Prostate gland (tissue), 2 donors: ENCODE measurements at regions not wholly inside any gene's neighbourhood (a gene's known extent, or its start where the extent isn't known, plus 50 kb on each side); places are given as distances from the start of the nearest gene placed in this dataset.
"Not testable (repeated sequence)": the region's sequence is repeated elsewhere in the genome, so short reads cannot be mapped to it uniquely, and the experiment has no call there.

Experiments used
- DNase-seq: peaks from one replicate; pipeline ENCODE4 v3.0.0-alpha.2; 2019; ENCODE audit warnings: low spot score
- H3K27ac ChIP-seq, 2 donors: fragments of 200-600 bp; sonication (generic); 2 replicates each; pipeline ENCODE4 v1.5.1; 2017 to 2019
- H3K27me3 ChIP-seq: fragments of 200-600 bp; sonication (generic); replicated peaks from 2 replicates; pipeline ENCODE4 v1.5.1; 2019; ENCODE audit not compliant: insufficient read depth
- H3K36me3 ChIP-seq, 2 donors: fragments of 200-600 bp; sonication (generic); 1 replicate in 1 of 2; 2 replicates in 1 of 2; pipeline versions ENCODE4 v1.5.1 to v1.8.1; 2017 to 2019
- H3K4me1 ChIP-seq: fragments of 200-600 bp; sonication (generic); replicated peaks from 2 replicates; pipeline ENCODE4 v1.5.1; 2019
- H3K4me3 ChIP-seq, 2 donors: fragments of 200-600 bp; sonication (generic); 2 replicates each; pipeline ENCODE4 v1.5.1; 2017 to 2019
- H3K9me3 ChIP-seq: fragments of 200-600 bp; sonication (generic); 2 replicates; pipeline ENCODE4 v1.5.1; 2017
- POLR2A ChIP-seq: fragments of 450-650 bp; IDR thresholded peaks from one replicate; pipeline ENCODE4 v1.6.1; 2016; ENCODE audit warnings: antibody characterized with exemption, mild to moderate bottlenecking
- POLR2AphosphoS5 ChIP-seq: sonication (generic); formaldehyde crosslinking; IDR thresholded peaks from one replicate; pipeline ENCODE4 v1.6.1; 2017; ENCODE audit warnings: antibody characterized with exemption
- WGBS: methylation state at CpG from one replicate; pipeline ENCODE4 v1.1.5; 2018; 5-methylcytosine and 5-hydroxymethylcytosine counted together
- intact Hi-C: fragments of 100-400 bp; cut with DNase I; formaldehyde crosslinking; loops from one replicate; pipeline ENCODE4 v1.14.2; 2022
- TF ChIP-seq, protein P1 (sequence below), 4 experiments: fragments of 200-600 bp in 2 of 4; fragments of 450-650 bp in 2 of 4; sonication (generic) in 2 of 4; IDR thresholded peaks; 1 replicate in 3 of 4; 2 replicates in 1 of 4; pipeline ENCODE4 v1.5.1; 2016 to 2019; ENCODE audit warnings: antibody characterized with exemption in 4 of 4, mild to moderate bottlenecking in 2 of 4, moderate library complexity in 2 of 4

DNA sequence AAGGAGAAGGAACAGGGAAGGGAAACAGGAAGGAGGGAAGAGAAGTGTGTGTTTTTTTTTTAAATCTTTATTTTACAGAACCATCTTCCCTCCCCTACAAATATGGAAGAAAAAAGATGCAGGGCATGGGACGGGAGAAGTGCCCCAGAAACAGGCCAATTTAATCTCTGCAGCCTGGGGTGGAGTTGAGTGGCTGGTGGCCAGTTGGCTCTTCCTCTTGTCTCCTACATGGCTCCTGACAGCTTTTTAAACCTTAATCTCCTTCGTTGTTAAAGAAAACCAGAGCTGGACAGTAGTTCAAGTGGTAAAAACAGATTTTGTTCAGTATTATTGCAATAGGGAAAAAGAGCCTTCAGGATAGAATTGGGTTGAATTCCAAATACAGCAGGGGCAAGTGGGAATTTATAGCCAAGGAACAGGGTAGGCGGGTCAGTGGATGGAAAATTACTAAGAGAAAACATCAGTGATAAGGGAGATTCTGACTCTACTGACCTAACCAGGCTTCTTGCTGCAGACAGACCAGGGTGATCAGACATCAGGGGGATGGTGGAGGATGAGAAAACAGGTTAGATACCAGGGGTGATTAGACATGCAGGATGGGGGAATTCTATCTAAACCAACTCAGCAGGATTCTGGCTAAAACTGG lies 125.1 kb upstream of the CLINT1 start:
- no peak overlapping the region for H3K27ac ChIP-seq
- 61% methylated on average over 3 of the region's 3 CpGs for WGBS
- no peaks in the 10 kb centered on the region for H3K36me3 ChIP-seq
- no peak for TF ChIP-seq POLR2A
- TF ChIP-seq, protein P1, sequence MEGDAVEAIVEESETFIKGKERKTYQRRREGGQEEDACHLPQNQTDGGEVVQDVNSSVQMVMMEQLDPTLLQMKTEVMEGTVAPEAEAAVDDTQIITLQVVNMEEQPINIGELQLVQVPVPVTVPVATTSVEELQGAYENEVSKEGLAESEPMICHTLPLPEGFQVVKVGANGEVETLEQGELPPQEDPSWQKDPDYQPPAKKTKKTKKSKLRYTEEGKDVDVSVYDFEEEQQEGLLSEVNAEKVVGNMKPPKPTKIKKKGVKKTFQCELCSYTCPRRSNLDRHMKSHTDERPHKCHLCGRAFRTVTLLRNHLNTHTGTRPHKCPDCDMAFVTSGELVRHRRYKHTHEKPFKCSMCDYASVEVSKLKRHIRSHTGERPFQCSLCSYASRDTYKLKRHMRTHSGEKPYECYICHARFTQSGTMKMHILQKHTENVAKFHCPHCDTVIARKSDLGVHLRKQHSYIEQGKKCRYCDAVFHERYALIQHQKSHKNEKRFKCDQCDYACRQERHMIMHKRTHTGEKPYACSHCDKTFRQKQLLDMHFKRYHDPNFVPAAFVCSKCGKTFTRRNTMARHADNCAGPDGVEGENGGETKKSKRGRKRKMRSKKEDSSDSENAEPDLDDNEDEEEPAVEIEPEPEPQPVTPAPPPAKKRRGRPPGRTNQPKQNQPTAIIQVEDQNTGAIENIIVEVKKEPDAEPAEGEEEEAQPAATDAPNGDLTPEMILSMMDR (IDR thresholded peaks at IDR 0.05) = no peak
- no peak for TF ChIP-seq POLR2AphosphoS5
- no peaks in the 10 kb centered on the region for H3K9me3 ChIP-seq
- intact Hi-C loops = no loop called here
- no peak overlapping the region for H3K4me3 ChIP-seq
- no peaks in the 10 kb centered on the region for H3K27me3 ChIP-seq
- no peak for DNase-seq
- no peaks in the 10 kb centered on the region for H3K4me1 ChIP-seq

DNA sequence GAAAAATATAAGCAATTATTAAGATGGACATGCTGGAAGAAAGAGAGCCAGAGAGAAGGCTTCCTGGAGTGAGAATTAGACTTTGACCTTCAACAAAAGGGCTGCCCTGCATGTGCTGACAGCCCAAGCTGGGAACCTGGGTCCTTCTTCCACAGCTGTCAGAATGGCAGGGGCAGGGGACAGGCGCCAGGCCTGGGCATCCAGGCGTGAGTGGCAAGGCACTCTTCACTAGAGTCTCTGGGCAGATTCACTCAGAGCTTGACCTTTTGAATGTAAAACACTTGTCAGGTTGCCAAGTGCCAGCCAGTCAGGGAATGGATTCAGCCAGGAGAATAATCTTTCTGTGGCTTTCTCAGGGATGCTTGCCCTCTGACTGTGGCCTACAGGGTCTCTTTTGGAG lies 119.1 kb upstream of the CLINT1 start:
- Histone ChIP-seq H3K4me3 (no peak overlapping the region), H3K27ac (no peak overlapping the region), H3K9me3 (no peaks in the 10 kb centered on the region), H3K4me1 (no peaks in the 10 kb centered on the region), H3K27me3 (no peaks in the 10 kb centered on the region), H3K36me3 (no peaks in the 10 kb centered on the region)
- 84% methylated on average over 2 of the region's 2 CpGs for whole genome bisulfite sequencing
- TF ChIP-seq POLR2AphosphoS5 = no peak
- TF ChIP-seq, protein P1 (IDR thresholded peaks at IDR 0.05) = no peak
- no peak for TF ChIP-seq POLR2A
- DNase-seq = no peak
- intact Hi-C loops = no loop called here

DNA sequence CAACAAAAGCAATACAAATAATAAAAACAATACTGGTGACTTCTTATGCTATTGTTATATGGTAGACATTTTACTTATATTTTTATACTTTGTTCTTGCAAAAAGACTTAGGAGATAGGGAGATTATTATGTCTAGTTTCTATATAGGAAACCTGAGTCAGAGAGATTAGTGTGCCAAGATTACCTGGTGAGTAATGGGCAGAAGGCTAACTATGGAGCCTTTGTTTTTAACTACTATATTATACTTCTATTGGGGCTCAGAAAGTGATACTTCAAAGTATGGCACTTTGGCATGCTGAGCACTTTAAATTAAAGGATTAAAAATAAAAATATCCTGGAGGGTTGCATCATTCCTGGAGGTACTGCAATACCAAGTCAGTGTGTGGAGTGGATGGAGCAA lies 117.5 kb upstream of the CLINT1 start:
- H3K27ac ChIP-seq = no peak overlapping the region
- TF ChIP-seq, protein P1 (IDR thresholded peaks at IDR 0.05) = no peak
- TF ChIP-seq POLR2A (no peak), POLR2AphosphoS5 (no peak)
- no peaks in the 10 kb centered on the region for H3K27me3 ChIP-seq
- no peaks in the 10 kb centered on the region for H3K4me1 ChIP-seq
- H3K9me3 ChIP-seq = no peaks in the 10 kb centered on the region
- H3K4me3 ChIP-seq = no peak overlapping the region
- no peaks in the 10 kb centered on the region for H3K36me3 ChIP-seq
- intact Hi-C loops = no loop called here
- no peak for DNase-seq

- 88% methylated on average over 6 of the region's 6 CpGs for WGBS
- intact Hi-C loops = no loop called here
- H3K4me1 ChIP-seq = no peaks in the 10 kb centered on the region
- no peak overlapping the region for H3K4me3 ChIP-seq
- H3K27ac ChIP-seq = no peak overlapping the region
- no peak for DNase-seq
- no peaks in the 10 kb centered on the region for H3K9me3 ChIP-seq
- TF ChIP-seq POLR2A = no peak
- no peak for TF ChIP-seq POLR2AphosphoS5
- TF ChIP-seq, protein P1 (IDR thresholded peaks at IDR 0.05) = no peak
- no peaks in the 10 kb centered on the region for H3K27me3 ChIP-seq
- no peaks in the 10 kb centered on the region for H3K36me3 ChIP-seq
Measured at GRCh38 chr5:157972579-157972978, 113.6 kb upstream of the CLINT1 start.

- H3K4me1 ChIP-seq = no peaks in the 10 kb centered on the region
- no peaks in the 10 kb centered on the region for H3K27me3 ChIP-seq
- no peak overlapping the region for H3K4me3 ChIP-seq
- H3K36me3 ChIP-seq = no peaks in the 10 kb centered on the region
- H3K9me3 ChIP-seq = no peaks in the 10 kb centered on the region
- 6% methylated on average over 5 of the region's 5 CpGs for WGBS
- no peak overlapping the region for H3K27ac ChIP-seq
- DNase-seq = no peak
- TF ChIP-seq, protein P1 (IDR thresholded peaks at IDR 0.05) = no peak
- no peak for TF ChIP-seq POLR2AphosphoS5
- no peak for TF ChIP-seq POLR2A
- intact Hi-C loops = no loop called here
Measured at GRCh38 chr5:157971571-157972216, 112.7 kb upstream of the CLINT1 start.

- WGBS = 75% methylated on average over 6 of the region's 6 CpGs
- not testable (repeated sequence) for DNase-seq
Measured at GRCh38 chr5:157968570-157968969, 109.6 kb upstream of the CLINT1 start.

More at GRCh38 chr5:157968570-157968969, 109.6 kb upstream of the CLINT1 start:
- H3K27me3 ChIP-seq, H3K36me3 ChIP-seq, H3K27ac ChIP-seq, intact Hi-C loops, H3K9me3 ChIP-seq, H3K4me1 ChIP-seq, H3K4me3 ChIP-seq: not testable (repeated sequence)
